Dermis microvascular lymphatic vessel endothelial cell (primary cell): ENCODE measurements at regions not wholly inside any gene's neighbourhood (a gene's known extent, or its start where the extent isn't known, plus 50 kb on each side); places are given as distances from the start of the nearest gene placed in this dataset.
"Not testable (repeated sequence)": the region's sequence is repeated elsewhere in the genome, so short reads cannot be mapped to it uniquely, and the experiment has no call there.

ENCODE experiments used
- DNase-seq, 2 donors: peaks; one replicate each; pipeline versions ENCODE4 v3.0.0 to v3.0.0-alpha.2; 2010; ENCODE audit warnings: low read depth in 2 of 2

DNA sequence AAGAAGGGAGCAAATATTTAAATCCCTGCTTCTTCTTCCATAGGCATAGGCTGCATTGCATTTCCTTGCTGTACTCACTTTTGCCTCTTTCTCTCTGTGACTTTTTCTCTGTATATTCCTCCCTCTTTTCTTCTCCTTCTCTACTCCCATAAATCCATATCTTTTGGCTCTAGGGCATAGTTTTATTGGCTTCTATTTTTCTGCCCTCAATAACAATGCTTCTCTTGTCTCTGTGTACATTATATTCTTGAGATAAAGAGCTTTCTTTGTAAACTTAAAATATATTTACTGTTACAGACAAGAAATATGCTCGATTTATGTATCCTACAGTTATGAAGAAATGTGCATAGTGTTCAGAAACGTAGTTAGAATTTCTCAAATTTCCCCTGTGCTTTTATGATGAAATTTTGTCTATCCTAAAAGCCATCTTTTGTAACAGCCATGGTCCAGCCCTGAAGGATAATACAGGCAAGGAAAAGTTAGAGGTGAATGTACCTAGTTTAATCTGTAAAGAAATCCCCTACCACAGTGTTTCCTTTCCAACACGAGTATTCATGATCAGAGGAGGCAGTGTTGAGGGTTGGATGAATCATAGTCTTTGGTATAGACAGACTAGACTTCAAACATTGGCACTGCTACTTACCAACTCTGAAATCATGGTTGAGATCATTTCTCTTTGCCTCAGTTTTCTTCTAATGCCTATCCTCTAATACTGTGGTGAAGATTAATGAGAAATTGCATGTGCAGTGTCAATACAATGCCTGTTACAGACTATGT is 173.3 kb upstream of the FAR2 start:
- no peak for DNase-seq

DNA sequence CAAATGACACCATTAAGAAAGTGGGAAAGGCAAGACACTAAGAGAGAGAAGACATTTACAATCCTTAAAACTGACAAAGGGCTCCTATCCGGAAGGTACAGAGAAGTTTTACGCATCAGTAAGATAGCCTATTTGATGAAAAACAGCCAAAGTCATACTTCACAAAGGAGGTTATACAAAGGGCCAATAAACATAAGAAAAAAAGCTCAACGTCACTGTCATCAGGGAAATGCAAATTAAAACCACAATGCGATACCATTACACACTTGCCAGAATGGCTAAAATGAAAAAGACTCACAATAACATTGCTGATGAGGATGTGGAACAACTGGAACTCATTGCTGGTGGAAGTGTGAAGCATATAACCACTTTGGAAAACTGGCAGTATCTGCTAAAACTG is 168.6 kb upstream of the FAR2 start:
- no peak for DNase-seq

DNA sequence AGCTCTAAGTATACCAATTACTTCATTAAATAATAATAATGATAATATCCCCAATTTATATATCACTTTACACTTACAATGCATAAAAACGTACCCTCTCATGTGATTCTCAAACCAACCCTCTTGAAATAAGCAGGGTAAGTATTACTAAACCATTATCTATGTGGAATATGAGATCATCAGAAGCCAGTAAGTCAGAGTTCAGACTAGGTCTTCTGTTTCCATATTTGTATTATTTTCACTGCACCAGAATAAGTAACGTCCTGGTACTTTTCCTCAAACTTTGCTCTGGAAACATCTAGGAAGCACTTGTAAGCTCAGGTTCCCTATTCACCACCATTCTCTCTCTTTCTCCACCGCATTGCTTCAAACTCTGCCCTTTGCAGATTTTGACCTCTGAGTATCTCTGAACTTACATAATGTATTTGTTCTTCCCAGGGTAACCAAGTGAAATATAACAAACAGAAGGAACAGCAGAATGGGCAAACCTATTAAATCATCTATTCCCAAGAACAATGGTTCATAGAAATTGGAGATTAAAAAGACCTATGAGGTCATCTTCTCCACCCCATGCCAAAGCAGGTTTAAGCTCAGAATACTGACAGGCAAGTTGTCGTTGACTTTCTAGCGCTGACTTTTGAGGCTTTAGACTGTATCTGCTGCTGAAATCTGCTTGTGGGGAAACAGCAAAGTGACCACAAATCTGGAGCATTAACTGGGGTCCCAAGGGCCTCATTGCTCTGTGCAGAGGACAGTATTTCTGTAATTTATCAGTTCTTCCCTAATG is 161.3 kb upstream of the FAR2 start:
- no peak for DNase-seq

DNA sequence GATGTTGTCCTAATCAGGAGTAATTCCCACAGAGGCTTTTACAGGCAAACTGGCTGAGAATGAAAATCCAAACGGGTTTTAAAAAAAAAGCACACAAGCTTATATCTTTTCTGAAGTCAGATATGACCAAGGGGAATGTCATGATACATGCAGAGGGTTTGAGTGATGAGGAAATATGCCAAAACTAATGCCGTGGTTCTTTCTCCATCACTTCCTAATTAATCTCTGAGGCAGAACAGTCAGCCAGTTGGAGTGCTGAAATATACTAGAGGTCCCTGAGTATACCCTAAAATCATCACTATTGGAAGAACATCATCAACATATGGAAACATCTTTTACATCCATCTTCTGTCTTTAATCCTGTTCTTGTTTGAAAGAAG is 160.8 kb upstream of the FAR2 start:
- no peak for DNase-seq

DNA sequence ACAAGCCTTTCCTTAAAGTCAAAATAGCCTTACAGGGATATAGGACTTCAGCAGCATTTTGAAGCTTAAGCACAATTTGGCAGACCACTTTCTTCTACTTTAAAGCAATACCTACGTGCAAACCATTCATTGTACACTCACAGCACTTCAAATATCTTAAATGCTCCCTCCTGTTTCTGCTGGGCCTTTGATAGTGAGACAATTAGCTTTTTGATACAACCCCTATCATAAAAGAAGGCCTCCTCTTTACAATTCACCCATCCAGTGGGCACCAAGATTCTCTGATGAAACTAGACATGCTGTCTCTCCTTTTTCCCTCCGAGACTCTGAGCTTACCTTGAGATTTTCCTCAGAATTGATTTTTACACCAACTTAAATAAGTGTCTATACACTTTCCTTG is 157.5 kb upstream of the FAR2 start:
- DNase-seq, result no peak

DNA sequence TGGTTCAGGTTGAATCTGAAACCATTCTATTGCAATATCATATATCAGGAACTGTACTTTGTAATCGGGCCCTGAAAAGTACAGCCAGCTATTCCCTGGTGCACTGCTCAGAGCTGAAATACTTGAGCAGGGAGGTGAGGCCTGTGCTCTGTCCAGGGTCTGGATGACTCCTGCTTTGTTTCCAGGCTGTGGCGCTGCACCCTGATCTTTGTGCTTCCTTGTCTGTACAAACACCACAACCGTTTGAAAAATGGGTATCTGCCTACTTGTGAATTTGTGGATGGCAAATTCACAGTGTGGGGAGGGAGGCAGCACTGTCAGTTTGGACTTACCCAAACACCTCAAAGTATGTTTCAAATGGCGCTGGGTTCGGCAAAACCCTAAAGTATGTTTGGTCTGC is 155.4 kb upstream of the FAR2 start:
- no peak for DNase-seq

DNA sequence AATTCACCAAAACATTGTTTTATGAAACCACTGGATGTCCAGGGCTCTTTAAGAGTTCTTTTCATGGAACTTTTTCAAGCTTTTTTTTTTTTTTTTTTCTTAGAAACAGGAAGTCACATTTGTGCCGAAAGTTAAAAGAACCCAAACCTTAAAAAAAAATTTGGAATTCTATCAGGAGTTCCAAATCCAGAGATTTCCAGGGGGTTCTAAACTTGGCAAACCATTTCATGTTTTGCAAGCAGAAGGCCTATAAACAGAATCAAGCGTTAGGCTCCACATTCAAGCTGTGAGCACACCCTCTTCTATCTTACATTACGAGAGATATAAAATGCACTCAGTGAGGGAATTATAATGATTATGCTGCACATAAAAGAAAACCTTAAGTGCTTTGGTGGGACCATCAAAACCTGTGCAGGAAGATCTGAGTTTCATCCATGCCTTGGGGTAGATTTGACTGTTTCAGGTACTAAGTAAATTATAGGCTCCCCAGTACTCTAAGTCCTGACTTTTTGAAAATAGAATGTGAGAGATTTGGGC is 154.8 kb upstream of the FAR2 start:
- no peak for DNase-seq

DNA sequence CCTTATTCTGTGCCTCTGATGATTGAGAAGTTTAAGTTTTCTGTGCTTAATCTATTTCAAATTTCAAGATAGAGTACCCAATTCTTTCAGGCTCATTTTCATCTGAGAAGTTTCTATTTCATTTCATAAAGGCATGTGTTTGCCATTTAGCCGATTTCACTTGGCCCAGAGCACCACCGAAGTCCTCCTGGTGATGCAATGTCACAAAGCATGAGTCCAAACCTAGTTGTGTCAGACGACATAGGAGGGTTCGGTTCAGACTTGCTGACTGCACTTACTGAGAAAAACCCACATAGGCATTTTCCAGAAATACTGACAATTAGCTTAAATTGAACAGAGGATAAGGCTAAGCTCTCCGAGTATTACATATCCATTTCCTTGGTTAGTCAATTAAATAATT is 152.4 kb upstream of the FAR2 start:
- no peak for DNase-seq

DNA sequence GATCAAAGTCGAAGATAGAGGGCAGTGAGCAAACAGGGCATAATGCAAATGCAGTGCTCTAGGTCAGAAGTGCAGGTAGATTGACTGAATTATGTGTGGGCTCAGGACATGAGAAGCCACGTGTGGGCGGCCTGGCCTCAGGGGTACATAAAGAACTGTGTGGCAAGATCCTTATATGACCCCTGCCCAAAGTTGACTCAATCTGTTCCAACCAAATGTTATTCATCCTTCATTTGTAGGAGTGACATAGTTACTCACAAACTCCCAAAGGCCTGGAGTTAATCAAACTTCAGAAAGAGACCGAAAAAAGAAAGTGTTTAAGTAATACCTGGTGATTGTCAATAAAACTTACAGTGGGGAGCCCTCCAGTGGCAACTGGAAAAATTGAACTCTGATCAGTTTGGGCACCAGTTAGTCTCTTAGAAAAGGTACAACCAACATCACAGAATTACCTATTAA is 150.4 kb upstream of the FAR2 start:
- peak; percentile 23 to 45 for DNase-seq

DNA sequence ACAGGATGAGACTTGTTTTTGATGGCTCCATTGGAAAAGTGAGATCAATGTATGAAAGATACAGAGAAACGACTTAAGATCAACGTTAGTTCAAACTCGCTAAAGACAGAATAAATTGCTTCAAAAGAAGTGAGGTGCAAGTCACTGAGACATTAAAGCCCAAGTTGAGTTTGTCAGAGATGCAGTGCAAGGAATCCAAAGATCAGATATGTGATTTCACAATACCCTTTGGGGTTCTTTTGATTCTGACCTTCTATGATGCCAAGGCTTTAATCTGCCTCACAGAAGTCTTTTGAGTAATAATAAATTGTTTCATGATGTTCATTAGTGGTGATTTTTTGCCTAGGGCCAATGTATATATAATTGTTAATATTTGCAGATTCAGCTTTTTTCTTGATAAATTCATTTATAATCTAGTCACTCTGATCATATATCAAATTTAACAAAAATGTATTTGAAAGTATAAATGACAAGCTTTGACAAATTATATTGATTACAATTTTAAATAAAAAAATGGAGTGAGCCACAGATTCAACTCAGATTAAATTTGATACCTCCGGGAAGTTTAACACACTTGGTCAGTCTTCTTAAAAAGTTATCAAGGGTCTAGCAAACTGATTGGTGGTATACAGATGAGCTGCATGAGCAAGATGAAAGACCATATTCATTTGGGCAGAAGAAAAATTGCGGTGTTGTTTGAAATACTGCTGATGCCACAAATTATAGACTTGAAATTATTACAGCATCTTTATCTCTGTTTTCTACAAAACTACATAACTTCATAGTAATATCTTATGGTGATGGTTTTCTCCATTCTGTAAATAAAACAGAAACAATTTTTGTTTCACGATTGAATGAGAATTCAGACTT is 144.8 kb upstream of the FAR2 start:
- DNase-seq, result no peak

DNA sequence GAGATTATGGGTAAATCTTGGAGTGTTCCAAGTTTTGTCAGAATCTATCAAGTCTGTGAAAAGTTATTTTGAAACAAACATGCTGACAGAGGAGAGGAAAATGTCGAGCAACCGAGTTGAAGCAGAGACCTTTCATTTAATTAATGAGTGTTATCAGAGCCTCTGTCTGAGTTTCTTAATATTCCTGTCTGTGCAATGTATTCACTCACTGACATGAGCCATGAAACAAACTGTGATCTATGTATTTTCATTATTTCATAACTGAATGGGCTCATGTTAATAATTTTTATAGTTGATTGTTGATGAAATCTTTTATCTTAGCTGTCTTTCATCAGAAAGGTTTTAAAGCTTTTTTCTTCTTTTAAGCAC is 144.2 kb upstream of the FAR2 start:
- DNase-seq, result no peak

DNA sequence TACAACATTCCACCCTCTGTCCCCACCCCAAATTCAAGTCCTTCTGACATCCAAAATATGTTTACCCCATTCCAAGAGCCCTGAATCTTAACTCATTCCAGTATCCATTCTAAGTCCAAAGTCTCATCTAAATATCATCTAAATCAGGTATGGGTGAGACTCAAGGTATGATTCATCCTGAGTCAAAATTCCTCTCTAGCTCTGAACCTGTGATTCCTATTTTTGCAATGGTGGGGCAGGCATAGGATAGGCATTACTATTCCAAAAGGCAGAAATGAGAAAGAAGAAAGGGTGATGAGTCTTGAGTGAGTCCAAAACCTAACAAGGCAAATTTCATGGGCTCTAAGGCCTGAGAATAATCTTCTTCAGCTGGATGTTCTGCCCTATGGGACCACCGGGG is 140.3 kb upstream of the FAR2 start:
- no peak for DNase-seq

DNA sequence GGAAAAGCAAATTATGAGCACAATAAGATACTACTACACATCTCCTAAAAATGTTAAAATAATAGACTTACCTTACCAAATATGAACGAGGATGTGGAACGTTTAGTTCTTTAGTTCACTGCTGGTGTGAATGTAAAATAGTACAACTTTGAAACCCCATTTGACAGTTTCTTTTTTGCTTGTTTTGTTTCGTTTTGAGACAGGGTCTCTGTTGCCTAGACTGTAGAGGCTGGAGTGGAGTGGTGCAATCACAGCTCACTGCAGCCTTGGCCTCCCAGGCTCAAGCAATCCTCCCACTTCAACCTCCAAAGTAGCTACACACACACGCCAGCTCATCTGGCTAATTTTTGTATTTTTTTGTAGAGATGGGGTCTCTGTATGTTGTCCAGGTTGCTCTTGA is 136.4 kb upstream of the FAR2 start:
- DNase-seq, result no peak

DNA sequence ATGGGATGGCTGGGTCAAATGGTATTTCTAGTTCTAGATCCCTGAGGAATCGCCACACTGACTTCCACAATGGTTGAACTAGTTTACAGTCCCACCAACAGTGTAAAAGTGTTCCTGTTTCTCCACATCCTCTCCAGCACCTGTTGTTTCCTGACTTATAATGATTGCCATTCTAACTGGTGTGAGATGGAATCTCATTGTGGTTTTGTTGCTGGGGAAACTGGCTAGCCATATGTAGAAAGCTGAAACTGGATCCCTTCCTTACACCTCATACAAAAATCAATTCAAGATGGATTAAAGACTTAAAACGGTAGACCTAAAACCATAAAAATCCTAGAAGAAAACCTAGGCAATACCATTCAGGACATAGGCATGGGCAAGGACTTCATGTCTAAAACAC is 131.5 kb upstream of the FAR2 start:
- not testable (repeated sequence) for DNase-seq

DNA sequence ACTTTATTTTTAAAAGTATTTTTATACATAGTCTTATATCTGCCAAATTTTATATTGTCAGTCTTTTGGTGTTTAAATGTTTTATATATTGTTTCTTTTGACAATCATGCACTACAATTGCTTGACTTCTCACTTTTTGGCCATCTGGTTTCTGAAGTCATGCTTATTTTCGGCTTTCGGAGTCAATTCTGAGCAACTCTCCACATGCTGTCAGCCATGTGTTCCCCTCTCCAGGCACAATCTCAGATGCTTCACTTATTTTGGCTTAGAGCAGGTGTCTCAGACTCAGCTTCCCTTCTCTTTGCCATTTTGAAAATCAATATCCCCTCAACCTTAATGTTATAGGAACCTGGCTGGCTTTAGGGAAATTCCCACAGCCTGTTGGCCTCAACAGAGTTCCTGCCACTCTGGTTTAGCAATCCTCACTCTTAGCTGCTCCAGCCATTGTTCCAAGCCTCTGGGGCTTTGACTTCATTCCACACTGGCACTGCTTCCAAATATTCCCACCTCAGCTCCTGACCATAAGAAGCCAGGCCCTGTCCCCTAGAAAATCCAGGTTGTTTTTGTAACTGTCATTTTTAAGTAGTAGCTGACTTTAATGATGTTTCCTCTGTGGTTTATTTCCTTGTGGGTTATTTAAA is 125.5 kb upstream of the FAR2 start:
- DNase-seq, result no peak

DNA sequence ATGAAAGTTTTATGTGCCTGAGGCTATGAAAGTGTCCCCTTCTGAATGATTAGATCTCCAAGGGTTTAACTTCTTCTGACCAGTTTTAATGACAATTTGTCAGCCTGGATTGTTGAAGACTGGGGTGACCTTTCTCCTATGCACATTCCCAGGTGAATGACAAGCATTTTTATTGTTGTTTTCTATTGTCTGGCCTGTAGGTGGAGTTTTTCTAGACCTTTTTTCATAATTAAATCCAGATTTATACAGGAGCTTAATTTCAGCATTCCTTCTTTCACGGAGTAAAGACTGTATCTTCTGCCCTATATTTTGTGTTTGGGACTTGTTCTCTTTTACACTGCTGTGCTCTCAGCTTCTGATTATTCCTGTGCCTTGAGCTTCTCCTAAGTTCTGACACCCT is 125.0 kb upstream of the FAR2 start:
- DNase-seq, result peak in 1 of 2 donors; percentile 2

DNA sequence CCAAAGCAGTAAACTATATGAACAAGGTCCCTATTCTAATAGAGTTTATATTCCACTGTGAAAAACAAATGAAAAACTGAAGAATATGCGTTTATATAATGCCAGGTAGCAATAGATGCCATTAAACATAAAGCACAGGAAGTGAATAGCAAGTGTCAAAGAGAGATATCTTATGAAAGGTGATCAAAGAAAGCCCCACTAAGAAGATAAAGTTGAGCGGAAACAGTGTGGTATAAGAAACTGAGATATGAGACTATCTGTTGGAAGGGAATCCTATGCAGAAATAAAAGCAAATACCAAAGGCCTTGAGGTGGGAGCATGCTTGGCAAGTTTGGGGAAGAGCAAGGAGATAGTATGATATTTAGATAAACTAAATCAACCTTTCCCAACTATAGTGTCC is 123.1 kb upstream of the FAR2 start:
- DNase-seq, result no peak

DNA sequence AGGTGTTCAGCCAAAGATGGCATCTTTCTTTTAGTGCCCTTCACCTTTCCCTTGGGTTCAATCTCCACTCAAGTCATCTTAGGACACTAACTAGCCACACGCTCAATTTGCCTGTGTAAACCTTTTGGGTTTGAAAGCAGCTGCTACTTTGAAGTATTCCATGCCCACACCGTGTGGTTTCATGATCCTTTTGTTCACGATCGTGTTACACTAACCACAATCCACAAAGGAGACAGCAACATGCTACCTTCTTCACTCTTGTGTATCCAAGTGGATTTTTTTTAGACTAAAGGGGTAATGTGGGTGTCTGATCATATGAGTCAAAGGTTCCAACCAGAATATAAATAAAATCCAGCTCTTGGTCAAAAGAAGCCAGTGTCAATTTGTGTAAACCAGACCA is 122.7 kb upstream of the FAR2 start:
- DNase-seq, result no peak

DNA sequence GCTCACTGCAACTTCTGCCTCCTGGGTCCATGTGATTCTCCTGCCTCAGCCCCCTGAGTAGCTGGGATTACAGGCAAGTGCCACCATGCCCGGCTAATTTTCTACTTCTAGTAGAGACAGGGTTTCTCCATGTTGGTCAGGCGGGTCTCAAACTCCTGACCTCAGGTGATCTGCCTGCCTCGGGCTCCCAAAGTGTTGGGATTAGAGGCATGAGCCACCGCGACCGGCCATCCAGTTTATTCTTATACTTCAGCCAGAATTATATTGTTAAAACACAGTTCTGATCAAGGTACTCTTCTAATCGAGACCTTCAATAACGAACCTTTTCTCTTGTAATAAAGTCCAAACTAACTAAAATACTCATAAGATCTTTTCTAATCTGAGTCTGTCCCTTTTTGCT is 119.6 kb upstream of the FAR2 start:
- DNase-seq, result not testable (repeated sequence)

DNA sequence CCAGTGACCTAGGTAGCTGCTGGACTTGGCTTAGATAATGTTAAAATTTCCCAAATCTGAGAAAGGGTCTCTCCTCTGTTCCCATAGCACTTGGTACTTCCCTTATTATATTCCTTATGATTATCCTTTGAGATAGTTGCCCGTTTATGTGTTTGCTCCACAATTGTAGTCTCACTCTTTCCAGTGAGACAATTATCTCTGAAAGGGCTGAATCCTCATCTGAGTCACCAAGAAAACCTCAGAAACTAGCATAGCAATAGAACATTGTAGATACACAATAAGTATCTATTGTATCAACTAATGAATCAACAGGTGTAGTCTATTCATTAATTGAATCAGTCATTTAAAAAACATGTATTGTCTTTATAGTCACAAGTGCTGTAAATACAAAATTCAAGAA is 119.1 kb upstream of the FAR2 start:
- no peak for DNase-seq

DNA sequence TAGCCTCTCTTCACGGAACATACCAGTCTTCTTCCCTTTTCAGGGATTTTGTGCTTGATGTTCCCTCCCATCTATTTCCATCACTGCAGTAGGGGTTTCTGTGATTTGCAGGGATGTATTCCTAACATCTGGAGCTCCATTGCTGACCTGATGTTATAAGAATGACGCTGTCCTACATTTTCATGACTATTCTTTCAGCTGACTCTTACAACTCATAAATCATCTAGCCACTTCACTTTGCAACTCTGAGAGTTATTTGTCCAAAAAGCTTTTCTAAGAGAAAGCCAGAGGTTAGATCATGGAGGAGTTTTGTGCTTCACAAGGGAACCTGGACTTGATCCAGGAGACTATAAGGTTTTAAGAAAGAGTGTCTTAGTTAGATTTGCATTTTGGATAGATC is 116.6 kb upstream of the FAR2 start:
- no peak for DNase-seq

DNA sequence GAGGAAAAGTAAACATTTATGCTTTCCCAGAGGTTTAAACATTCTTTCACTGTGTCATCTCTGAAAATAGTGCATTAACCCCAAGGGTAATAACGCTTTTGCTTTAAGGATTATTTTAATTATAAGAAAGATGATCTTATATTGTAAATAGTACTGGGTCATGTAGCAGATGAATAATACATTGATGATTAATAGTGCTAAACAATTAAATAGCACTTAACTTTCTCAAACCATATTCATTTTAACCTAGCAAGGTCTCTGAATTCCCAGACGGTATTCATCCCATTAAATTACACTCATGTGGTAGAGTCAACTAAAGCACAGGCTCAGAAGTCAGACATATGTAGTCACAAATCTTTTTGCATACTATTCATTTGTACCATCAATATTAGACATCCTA is 115.6 kb upstream of the FAR2 start:
- no peak for DNase-seq
